PC-3 (cell line): ENCODE measurements at regions not wholly inside any gene's neighbourhood (a gene's known extent, or its start where the extent isn't known, plus 50 kb on each side); places are given as distances from the start of the nearest gene placed in this dataset.

Source experiments
- EZH2 ChIP-seq: fragments of 300-600 bp; sonication (generic); IDR thresholded peaks from one replicate; pipeline ENCODE4 v1.6.1; 2017; ENCODE audit warnings: antibody characterized with exemption, mild to moderate bottlenecking, low read length; ENCODE audit not compliant: unreplicated experiment
- EZH2phosphoT487 ChIP-seq: fragments of 300-600 bp; sonication (generic); IDR thresholded peaks from 2 replicates; pipeline ENCODE4 v1.6.1; 2018; ENCODE audit warnings: mild to moderate bottlenecking, antibody characterized with exemption, low read length, borderline replicate concordance
- TF ChIP-seq, protein P1 (sequence below): fragments of 300-600 bp; sonication (generic); conservative IDR thresholded peaks from 2 replicates; pipeline ENCODE4 v1.5.1; 2017; ENCODE audit warnings: antibody characterized with exemption, low read depth, mild to moderate bottlenecking, low read length

GRCh38 chr3:159816512-159816911 lies 172.1 kb upstream of the IL12A start:
- TF ChIP-seq EZH2, result no peak
- TF ChIP-seq, protein P1, sequence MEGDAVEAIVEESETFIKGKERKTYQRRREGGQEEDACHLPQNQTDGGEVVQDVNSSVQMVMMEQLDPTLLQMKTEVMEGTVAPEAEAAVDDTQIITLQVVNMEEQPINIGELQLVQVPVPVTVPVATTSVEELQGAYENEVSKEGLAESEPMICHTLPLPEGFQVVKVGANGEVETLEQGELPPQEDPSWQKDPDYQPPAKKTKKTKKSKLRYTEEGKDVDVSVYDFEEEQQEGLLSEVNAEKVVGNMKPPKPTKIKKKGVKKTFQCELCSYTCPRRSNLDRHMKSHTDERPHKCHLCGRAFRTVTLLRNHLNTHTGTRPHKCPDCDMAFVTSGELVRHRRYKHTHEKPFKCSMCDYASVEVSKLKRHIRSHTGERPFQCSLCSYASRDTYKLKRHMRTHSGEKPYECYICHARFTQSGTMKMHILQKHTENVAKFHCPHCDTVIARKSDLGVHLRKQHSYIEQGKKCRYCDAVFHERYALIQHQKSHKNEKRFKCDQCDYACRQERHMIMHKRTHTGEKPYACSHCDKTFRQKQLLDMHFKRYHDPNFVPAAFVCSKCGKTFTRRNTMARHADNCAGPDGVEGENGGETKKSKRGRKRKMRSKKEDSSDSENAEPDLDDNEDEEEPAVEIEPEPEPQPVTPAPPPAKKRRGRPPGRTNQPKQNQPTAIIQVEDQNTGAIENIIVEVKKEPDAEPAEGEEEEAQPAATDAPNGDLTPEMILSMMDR, result no peak
- no peak for TF ChIP-seq EZH2phosphoT487
